ENCODE measurements at regions not wholly inside any gene's neighbourhood (a gene's known extent, or its start where the extent isn't known, plus 50 kb on each side); places are given as distances from the start of the nearest gene placed in this dataset.
"Not testable (repeated sequence)": the region's sequence is repeated elsewhere in the genome, so short reads cannot be mapped to it uniquely, and the experiment has no call there.

DNA sequence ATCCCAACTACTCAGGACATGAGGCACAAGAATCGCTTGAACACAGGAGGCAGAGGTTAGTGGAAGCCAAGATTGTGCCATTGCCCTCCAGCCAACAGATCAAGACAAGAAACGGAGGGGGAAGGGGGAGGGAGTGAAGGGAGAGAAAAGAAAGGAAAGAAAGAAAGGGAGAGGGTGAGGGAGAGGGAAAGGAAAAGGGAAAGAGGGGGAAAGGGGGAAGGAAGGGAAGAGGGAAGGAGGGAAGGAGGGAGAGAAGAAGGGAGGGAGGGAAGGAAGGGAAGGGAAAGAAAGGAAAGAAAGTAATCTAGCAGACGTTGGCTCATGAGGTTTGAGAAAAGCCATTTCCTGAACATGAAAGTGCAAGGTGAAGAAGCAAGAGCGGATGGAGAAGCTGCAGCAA lies 53.1 kb upstream of the SETMAR start:
- H3K27ac ChIP-seq (replicated peaks), result no peak overlapping the region
- no peaks in the 10 kb centered on the region for H3K27me3 ChIP-seq (ENCODE audit: low read depth)
- no peaks in the 10 kb centered on the region for H3K36me3 ChIP-seq
- no peak for DNase-seq
- H3K4me1 ChIP-seq, result no peaks in the 10 kb centered on the region
- intact Hi-C loops (cut with micrococcal nuclease), result no loop called here
- TF ChIP-seq, protein P1, sequence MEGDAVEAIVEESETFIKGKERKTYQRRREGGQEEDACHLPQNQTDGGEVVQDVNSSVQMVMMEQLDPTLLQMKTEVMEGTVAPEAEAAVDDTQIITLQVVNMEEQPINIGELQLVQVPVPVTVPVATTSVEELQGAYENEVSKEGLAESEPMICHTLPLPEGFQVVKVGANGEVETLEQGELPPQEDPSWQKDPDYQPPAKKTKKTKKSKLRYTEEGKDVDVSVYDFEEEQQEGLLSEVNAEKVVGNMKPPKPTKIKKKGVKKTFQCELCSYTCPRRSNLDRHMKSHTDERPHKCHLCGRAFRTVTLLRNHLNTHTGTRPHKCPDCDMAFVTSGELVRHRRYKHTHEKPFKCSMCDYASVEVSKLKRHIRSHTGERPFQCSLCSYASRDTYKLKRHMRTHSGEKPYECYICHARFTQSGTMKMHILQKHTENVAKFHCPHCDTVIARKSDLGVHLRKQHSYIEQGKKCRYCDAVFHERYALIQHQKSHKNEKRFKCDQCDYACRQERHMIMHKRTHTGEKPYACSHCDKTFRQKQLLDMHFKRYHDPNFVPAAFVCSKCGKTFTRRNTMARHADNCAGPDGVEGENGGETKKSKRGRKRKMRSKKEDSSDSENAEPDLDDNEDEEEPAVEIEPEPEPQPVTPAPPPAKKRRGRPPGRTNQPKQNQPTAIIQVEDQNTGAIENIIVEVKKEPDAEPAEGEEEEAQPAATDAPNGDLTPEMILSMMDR (IDR thresholded peaks at IDR 0.05; ENCODE audit: borderline replicate concordance), result no peak
- H3K9me3 ChIP-seq (replicated peaks), result no peaks in the 10 kb centered on the region
- H3K4me3 ChIP-seq, result no peak overlapping the region

DNA sequence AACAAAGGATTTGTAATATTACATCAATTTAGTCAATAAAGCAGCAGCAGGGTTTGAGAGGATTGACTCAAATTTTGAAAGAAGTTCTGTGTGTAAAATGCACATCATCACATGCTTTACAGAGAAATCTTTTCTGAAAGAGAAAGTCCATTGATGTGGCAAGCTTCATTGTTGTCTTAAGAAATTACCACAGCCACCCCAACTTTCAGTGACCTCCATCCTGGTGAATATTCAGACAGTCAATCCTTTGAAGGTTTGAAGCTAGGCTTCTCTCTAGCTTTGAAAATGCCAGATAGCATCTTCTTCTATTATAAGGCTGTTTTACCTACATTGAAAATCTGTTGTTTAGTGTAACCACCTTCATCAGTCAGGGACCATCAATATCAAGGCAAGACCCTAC lies 51.8 kb upstream of the SETMAR start:
- intact Hi-C loops (cut with micrococcal nuclease), result no loop called here

DNA sequence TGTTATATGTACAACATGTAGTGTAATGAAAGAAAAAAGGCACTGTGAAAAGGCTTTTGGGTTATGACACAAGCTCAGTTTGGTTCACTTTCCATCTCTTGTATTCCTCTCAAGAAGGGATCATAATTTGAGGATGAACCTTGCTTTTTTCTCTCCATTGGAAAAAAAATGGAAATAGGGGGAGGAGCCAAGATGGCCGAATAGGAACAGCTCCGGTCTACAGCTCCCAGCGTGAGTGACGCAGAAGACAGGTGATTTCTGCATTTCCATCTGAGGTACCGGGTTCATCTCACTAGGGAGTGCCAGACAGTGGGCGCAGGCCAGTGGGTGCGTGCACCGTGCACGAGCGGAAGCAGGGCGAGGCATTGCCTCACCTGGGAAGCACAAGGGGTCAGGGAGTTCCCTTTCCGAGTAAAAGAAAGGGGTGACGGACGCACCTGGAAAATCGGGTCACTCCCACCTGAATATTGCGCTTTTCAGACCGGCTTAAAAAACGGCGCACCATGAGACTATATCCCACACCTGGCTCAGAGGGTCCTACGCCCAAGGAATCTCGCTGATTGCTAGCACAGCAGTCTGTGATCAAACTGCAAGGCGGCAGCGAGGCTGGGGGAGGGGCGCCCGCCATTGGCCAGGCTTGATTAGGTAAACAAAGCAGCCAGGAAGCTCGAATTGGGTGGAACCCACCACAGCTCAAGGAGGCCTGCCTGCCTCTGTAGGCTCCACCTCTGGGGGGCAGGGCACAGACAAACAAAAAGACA lies 49.9 kb upstream of the SETMAR start:
- intact Hi-C loops (cut with micrococcal nuclease); H3K27me3 ChIP-seq (ENCODE audit: low read depth); H3K9me3 ChIP-seq (replicated peaks): not testable (repeated sequence)

More for the DNA sequence above, 51.8 kb upstream of the SETMAR start:
- no peaks in the 10 kb centered on the region for H3K27me3 ChIP-seq (ENCODE audit: low read depth)
- H3K4me3 ChIP-seq, result no peak overlapping the region
- TF ChIP-seq, protein P1 (IDR thresholded peaks at IDR 0.05; ENCODE audit: borderline replicate concordance), result no peak
- no peaks in the 10 kb centered on the region for H3K36me3 ChIP-seq
- no peaks in the 10 kb centered on the region for H3K9me3 ChIP-seq (replicated peaks)
- DNase-seq, result no peak
- no peak overlapping the region for H3K27ac ChIP-seq (replicated peaks)
- no peaks in the 10 kb centered on the region for H3K4me1 ChIP-seq

More for the DNA sequence above, 49.9 kb upstream of the SETMAR start:
- not testable (repeated sequence) for DNase-seq; H3K4me3 ChIP-seq; H3K27ac ChIP-seq (replicated peaks); H3K36me3 ChIP-seq; H3K4me1 ChIP-seq

All from left ventricle myocardium inferior (tissue), 1 donor.